ENCODE measurements at regions not wholly inside any gene's neighbourhood (a gene's known extent, or its start where the extent isn't known, plus 50 kb on each side); places are given as distances from the start of the nearest gene placed in this dataset.
"Not testable (repeated sequence)": the region's sequence is repeated elsewhere in the genome, so short reads cannot be mapped to it uniquely, and the experiment has no call there.

DNA sequence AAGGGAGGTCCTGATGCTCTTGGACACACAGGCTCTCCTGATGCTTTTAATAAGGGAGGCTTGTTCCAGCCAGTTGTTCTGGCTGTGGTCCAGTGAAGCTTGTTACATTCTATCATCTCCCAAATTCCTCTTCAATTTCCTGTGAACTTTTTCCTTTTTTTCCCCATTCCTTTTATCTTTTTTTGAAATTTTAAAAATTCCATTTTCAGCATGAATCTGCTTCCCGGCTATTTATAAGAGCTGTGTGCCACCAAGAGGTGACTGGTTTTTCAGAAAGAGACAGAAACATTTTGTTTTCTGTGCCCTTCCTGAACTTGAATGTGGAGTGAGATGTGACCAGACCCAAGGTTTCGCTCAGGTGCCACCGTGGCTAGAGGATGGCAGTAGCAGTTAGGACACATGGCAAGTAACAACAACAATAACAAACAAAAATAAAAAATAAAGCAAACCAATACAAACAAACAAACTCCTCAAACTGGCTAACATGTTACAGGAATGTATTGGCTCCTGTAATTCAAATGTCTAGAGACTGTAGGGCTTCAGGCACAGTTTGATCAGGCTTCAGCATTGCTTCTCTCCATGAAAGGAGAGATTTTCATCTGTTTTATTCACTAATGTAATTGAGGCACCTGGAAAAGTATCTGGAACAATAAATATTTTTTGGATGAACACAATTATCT is 121.1 kb downstream of the BOD1 start:
- H3K4me1 Mint-ChIP-seq, result no peaks in the 10 kb centered on the region
- H3K9me3 Mint-ChIP-seq, result no peaks in the 10 kb centered on the region
- H3K27me3 Mint-ChIP-seq, result peaks cover 4% of the 10 kb centered on the region
- H3K4me3 Mint-ChIP-seq, result no peak overlapping the region
- CTCF ChIA-PET, result no interaction called here
- H3K36me3 Mint-ChIP-seq, result no peaks in the 10 kb centered on the region
- H3K27ac Mint-ChIP-seq, result no peak overlapping the region
- no peak for DNase-seq

DNA sequence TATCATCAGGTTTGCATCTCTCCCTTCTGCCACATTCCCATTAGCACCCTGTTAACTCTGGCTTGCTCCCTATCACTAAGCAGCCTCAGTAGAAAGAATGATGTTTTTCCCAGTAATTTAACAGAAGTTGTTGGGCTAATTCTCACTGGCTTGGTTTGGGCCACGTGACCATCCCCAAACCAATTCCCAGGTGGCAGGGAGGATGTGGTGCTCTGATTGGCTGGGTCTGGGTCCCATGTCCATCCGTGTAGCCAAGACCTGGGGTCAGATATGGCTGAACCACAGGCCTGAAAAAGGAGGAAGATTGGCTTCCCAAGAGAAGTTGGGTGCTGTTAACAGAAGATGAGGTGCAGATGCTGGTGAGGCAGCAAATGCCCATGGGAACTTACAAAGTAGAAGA is 122.0 kb downstream of the BOD1 start:
- Mint-ChIP-seq H3K9me3 (no peaks in the 10 kb centered on the region), H3K4me1 (no peaks in the 10 kb centered on the region), H3K36me3 (no peaks in the 10 kb centered on the region), H3K27me3 (peaks cover 4% of the 10 kb centered on the region), H3K27ac (no peak overlapping the region), H3K4me3 (no peak overlapping the region)
- no peak for DNase-seq
- CTCF ChIA-PET, result no interaction called here

- no peak for DNase-seq
- no peak overlapping the region for H3K27ac Mint-ChIP-seq
- peaks cover 4% of the 10 kb centered on the region for H3K27me3 Mint-ChIP-seq
- CTCF ChIA-PET, result no interaction called here
- no peaks in the 10 kb centered on the region for H3K9me3 Mint-ChIP-seq
- H3K4me3 Mint-ChIP-seq, result no peak overlapping the region
- no peaks in the 10 kb centered on the region for H3K4me1 Mint-ChIP-seq
- H3K36me3 Mint-ChIP-seq, result no peaks in the 10 kb centered on the region
Measured at GRCh38 chr5:173493846-173494245, 122.6 kb downstream of the BOD1 start.

GRCh38 chr5:173493040-173493439 is 123.4 kb downstream of the BOD1 start:
- DNase-seq, result no peak
- CTCF ChIA-PET, result no interaction called here
- no peak overlapping the region for H3K27ac Mint-ChIP-seq
- H3K4me3 Mint-ChIP-seq, result no peak overlapping the region
- peaks cover 4% of the 10 kb centered on the region for H3K27me3 Mint-ChIP-seq
- H3K36me3 Mint-ChIP-seq, result no peaks in the 10 kb centered on the region
- no peaks in the 10 kb centered on the region for H3K4me1 Mint-ChIP-seq
- H3K9me3 Mint-ChIP-seq, result no peaks in the 10 kb centered on the region

GRCh38 chr5:173490681-173491080 is 125.8 kb downstream of the BOD1 start:
- no peaks in the 10 kb centered on the region for H3K36me3 Mint-ChIP-seq
- peaks cover 4% of the 10 kb centered on the region for H3K27me3 Mint-ChIP-seq
- no peak overlapping the region for H3K4me3 Mint-ChIP-seq
- CTCF ChIA-PET, result no interaction called here
- no peak overlapping the region for H3K27ac Mint-ChIP-seq
- H3K4me1 Mint-ChIP-seq, result no peaks in the 10 kb centered on the region
- H3K9me3 Mint-ChIP-seq, result no peaks in the 10 kb centered on the region
- DNase-seq, result no peak

- no peak for DNase-seq
- no peaks in the 10 kb centered on the region for H3K9me3 Mint-ChIP-seq
- peaks cover 4% of the 10 kb centered on the region for H3K27me3 Mint-ChIP-seq
- H3K4me1 Mint-ChIP-seq, result no peaks in the 10 kb centered on the region
- H3K36me3 Mint-ChIP-seq, result no peaks in the 10 kb centered on the region
- H3K4me3 Mint-ChIP-seq, result no peak overlapping the region
- H3K27ac Mint-ChIP-seq, result no peak overlapping the region
- CTCF ChIA-PET, result no interaction called here
Measured at GRCh38 chr5:173488144-173488543, 128.3 kb downstream of the BOD1 start.

- Mint-ChIP-seq H3K4me3 (no peak overlapping the region), H3K27ac (no peak overlapping the region), H3K4me1 (no peaks in the 10 kb centered on the region), H3K27me3 (peaks cover 2% of the 10 kb centered on the region), H3K36me3 (no peaks in the 10 kb centered on the region), H3K9me3 (no peaks in the 10 kb centered on the region)
- no peak for DNase-seq
- CTCF ChIA-PET, result no interaction called here
Measured at GRCh38 chr5:173487300-173487699, 129.2 kb downstream of the BOD1 start.

GRCh38 chr5:173486355-173487225 is 129.9 kb downstream of the BOD1 start:
- Mint-ChIP-seq H3K4me1 (no peaks in the 10 kb centered on the region), H3K9me3 (no peaks in the 10 kb centered on the region), H3K36me3 (no peaks in the 10 kb centered on the region), H3K27ac (no peak overlapping the region), H3K27me3 (no peaks in the 10 kb centered on the region), H3K4me3 (no peak overlapping the region)
- CTCF ChIA-PET, result interaction anchor here (0.7 kb wide), 1 partner anchor 615 kb away, joined by 3 read pairs; no protein-coding TSS in a partner anchor
- DNase-seq, result no peak

- no peaks in the 10 kb centered on the region for H3K4me1 Mint-ChIP-seq
- H3K36me3 Mint-ChIP-seq, result no peaks in the 10 kb centered on the region
- H3K27ac Mint-ChIP-seq, result no peak overlapping the region
- H3K27me3 Mint-ChIP-seq, result no peaks in the 10 kb centered on the region
- CTCF ChIA-PET, result interaction anchor here (0.7 to 1.0 kb wide), 2 partner anchors 35 to 88 kb away, joined by 3 read pairs; no protein-coding TSS in a partner anchor
- H3K9me3 Mint-ChIP-seq, result no peaks in the 10 kb centered on the region
- DNase-seq, result no peak
- H3K4me3 Mint-ChIP-seq, result no peak overlapping the region
Measured at GRCh38 chr5:173484569-173484968, 131.9 kb downstream of the BOD1 start.

DNA sequence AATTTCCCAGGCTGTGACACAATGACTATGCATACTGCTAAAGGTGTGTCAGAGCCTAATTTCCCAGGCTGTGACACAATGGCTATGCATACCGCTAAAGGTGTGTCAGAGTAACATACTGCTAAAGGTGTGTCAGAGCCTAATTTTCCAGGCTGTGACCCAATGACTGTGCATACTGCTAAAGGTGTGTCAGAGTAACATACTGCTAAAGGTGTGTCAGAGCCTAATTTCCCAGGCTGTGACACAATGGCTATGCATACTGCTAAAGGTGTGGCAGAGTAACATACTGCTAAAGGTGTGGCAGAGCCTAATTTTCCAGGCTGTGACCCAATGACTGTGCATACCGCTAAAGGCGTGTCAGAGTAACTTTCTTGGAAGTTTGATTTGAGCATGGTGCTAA is 132.9 kb downstream of the BOD1 start:
- H3K27me3 Mint-ChIP-seq, H3K9me3 Mint-ChIP-seq, H3K36me3 Mint-ChIP-seq, H3K4me3 Mint-ChIP-seq, CTCF ChIA-PET, H3K27ac Mint-ChIP-seq, DNase-seq, H3K4me1 Mint-ChIP-seq: not testable (repeated sequence)

DNA sequence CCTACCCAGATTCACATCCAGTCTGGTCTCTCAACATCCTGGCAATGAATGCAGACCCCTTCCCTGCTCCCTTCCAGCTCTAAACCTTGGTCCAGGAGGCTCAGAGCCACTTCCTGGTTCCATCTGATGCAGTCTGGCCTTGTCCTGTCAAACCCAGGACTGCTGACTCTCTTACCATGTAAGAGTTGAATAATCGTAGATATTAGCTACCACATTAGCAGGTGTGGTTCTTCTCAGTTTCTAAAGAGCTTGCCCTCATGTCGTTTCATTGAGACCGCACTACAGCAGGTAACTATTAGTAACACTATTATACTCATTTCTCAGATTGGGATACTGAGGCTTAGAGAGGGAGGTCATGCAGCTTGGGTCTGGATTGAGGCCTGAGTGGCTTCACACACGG is 133.3 kb downstream of the BOD1 start:
- DNase-seq, result no peak
- Mint-ChIP-seq H3K36me3 (no peaks in the 10 kb centered on the region), H3K27me3 (no peaks in the 10 kb centered on the region), H3K27ac (no peak overlapping the region), H3K9me3 (no peaks in the 10 kb centered on the region), H3K4me3 (no peak overlapping the region), H3K4me1 (no peaks in the 10 kb centered on the region)
- CTCF ChIA-PET, result no interaction called here

DNA sequence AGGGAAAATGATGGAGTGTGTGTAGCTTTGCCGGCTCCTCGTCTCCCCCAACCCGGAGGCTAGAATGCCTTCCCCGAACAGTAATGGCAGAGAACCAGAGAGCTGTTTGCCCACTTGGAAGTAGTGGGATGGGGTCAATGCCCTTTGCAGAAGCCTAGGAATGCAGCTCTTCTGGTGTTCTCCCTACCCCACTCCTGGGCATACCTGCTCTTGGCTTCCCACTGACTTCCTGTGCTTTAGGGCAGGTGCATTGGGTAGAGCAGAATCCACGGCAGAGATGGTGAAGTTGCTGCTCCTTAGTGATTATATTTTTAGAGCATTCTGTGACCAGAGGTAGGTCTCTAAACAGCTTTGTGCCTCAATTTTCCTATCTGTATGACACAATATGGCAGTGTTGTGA is 134.6 kb downstream of the BOD1 start:
- Mint-ChIP-seq H3K27ac (no peak overlapping the region), H3K36me3 (no peaks in the 10 kb centered on the region), H3K9me3 (no peaks in the 10 kb centered on the region), H3K27me3 (no peaks in the 10 kb centered on the region), H3K4me3 (no peak overlapping the region), H3K4me1 (no peaks in the 10 kb centered on the region)
- DNase-seq, result no peak
- CTCF ChIA-PET, result no interaction called here

DNA sequence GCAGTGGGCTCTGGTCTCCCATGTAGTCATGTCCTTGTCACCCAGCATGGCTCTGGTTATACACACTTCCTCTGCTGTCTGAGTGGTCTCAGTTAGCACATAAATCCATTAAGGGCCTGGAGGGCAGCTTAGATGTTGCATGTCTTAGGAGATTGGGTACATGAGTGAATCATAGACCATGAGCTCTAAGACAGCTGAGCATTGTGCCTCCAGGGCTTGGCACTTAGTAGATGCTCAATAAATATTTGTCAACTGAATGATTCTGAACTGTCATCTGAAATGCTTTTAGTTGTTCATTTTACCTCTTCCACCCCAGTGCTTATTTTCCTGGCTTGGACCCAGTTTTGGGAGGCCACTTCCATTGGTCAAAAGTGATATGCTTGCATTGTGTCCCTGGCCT is 135.6 kb downstream of the BOD1 start:
- CTCF ChIA-PET, result no interaction called here
- no peak overlapping the region for H3K4me3 Mint-ChIP-seq

DNA sequence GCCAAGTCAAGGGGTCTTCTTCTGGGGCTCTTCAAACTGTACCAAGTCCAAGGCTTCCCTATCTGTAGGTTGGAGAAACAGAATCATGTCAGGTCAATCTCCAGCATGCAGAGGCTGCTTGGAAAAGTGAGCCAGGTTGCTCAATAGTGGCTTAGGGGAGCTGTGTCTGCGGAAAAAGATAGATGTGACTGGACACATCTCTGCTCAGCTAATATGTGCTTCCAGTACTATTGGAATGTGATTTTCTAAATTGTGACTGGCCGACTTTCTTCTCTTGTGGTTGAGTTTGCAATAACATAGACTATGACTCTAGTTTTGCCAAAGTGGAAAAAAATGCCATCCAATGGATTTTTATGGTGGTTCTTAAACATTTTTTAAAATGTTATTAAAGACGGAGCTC is 136.7 kb downstream of the BOD1 start:
- CTCF ChIA-PET, result no interaction called here
- no peak overlapping the region for H3K4me3 Mint-ChIP-seq
- no peak overlapping the region for H3K27ac Mint-ChIP-seq
- no peaks in the 10 kb centered on the region for H3K36me3 Mint-ChIP-seq
- no peak for DNase-seq
- H3K4me1 Mint-ChIP-seq, result no peaks in the 10 kb centered on the region
- H3K27me3 Mint-ChIP-seq, result no peaks in the 10 kb centered on the region
- H3K9me3 Mint-ChIP-seq, result no peaks in the 10 kb centered on the region

More for the DNA sequence above, 135.6 kb downstream of the BOD1 start:
- no peaks in the 10 kb centered on the region for H3K4me1 Mint-ChIP-seq
- H3K27me3 Mint-ChIP-seq, result no peaks in the 10 kb centered on the region
- DNase-seq, result no peak
- no peaks in the 10 kb centered on the region for H3K9me3 Mint-ChIP-seq
- H3K36me3 Mint-ChIP-seq, result no peaks in the 10 kb centered on the region
- H3K27ac Mint-ChIP-seq, result no peak overlapping the region

DNA sequence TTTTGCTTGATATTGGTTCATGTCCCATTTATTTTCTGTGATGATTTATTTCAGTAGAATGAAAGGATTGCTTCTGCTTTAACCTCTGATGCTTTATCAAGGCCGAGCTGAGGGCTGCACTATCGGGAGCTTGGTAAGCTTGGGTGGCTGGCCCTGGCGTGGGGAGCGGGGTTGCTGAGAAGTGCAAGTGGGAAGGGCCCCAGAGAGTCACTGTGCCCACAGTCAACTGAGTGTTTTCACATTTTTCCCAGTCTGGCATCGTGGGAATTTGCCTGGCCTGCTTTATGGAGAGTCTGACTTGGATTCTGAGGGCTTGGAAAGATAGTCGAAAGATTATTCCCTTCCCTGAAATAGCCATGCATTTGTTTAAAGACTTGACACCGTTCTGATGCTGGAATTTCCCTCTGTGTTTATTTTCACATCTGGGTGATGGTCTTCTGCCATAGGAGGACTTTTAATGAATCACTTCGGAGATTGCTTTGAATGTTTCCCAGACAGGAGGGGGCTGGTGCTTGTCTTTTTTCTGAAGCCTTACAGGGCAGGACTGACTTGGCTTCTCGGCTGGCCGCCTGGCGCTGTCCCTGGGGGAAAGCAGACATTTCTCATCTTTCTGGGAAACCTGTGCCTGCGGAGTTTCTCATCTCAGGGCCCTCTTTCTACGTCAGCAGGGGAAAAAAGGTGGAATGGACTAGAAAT is 139.0 kb downstream of the BOD1 start:
- Mint-ChIP-seq H3K4me3 (no peak overlapping the region), H3K36me3 (no peaks in the 10 kb centered on the region), H3K27me3 (no peaks in the 10 kb centered on the region), H3K27ac (no peak overlapping the region), H3K9me3 (no peaks in the 10 kb centered on the region), H3K4me1 (no peaks in the 10 kb centered on the region)
- no peak for DNase-seq
- CTCF ChIA-PET, result no interaction called here

All from activated naive CD4-positive, alpha-beta T cell treated with anti-CD3 and anti-CD28 coated beads, Interleukin-2, amount 10 ng/mL, durations not matched to agents 7 days and 5 days (primary cell).